IMR-90 (cell line): ENCODE measurements at regions not wholly inside any gene's neighbourhood (a gene's known extent, or its start where the extent isn't known, plus 50 kb on each side); places are given as distances from the start of the nearest gene placed in this dataset.

Source experiments
- ATAC-seq: fragments of 200-7000 bp; cut with Tn5 transposase; 2 replicates; pipeline ENCODE4 v1.9.1; 2020; ENCODE audit warnings: low read depth, mild to moderate bottlenecking, moderate library complexity
- BruUV-seq: library from RNA; stranded (reverse); fragments of 400-500 nt; replicated peaks from 2 replicates; lab custom pipeline; 2021; lab: Mats Ljungman, UMichigan
- CTCF ChIA-PET: fragments of 300-600 bp; formaldehyde crosslinking; extraction: SDS; loops from one replicate; lab custom pipeline; 2021; ENCODE audit warnings: antibody characterized with exemption; lab: Yijun Ruan, JAX
- POLR2A ChIA-PET: fragments of 300-600 bp; sonication (Branson Sonifier 250); formaldehyde crosslinking; loops from one replicate; lab custom pipeline; 2022; ENCODE audit warnings: antibody characterized with exemption; ENCODE audit not compliant: unreplicated experiment; lab: Charles Lee
- DNase-seq: peaks from one replicate; pipeline ENCODE4 v3.0.0; 2013
- H2AFZ ChIP-seq: replicated peaks from 2 replicates; pipeline ENCODE3; 2013; ENCODE audit warnings: low read length, mild to moderate bottlenecking; ENCODE audit not compliant: poor library complexity
- H2AK5ac ChIP-seq: 2 replicates; pipeline ENCODE4 v1.6.1; 2013; ENCODE audit warnings: low read depth, low read length, inconsistent platforms
- H2AK9ac ChIP-seq: replicated peaks from 2 replicates; pipeline ENCODE3; 2013; ENCODE audit warnings: mild to moderate bottlenecking, low read depth, low read length, moderate library complexity; ENCODE audit not compliant: poor library complexity
- H2BK120ac ChIP-seq: 2 replicates; pipeline ENCODE4 v1.6.1; 2013; ENCODE audit warnings: low read depth, low read length, inconsistent platforms
- H2BK15ac ChIP-seq: 3 replicates; pipeline ENCODE4 v1.6.1; 2013; ENCODE audit warnings: low read depth, low read length, inconsistent platforms
- H2BK20ac ChIP-seq: 2 replicates; pipeline ENCODE4 v1.6.1; 2013; ENCODE audit warnings: low read depth, mild to moderate bottlenecking, inconsistent platforms, low read length, moderate library complexity
- H2BK5ac ChIP-seq: 2 replicates; pipeline ENCODE4 v1.6.1; 2013; ENCODE audit warnings: mild to moderate bottlenecking, low read depth, low read length, inconsistent platforms; ENCODE audit not compliant: poor library complexity, severe bottlenecking
- H3K14ac ChIP-seq: replicated peaks from 2 replicates; pipeline ENCODE4 v1.6.1; 2013; ENCODE audit warnings: low read depth, low read length, inconsistent platforms
- H3K18ac ChIP-seq: 2 replicates; pipeline ENCODE4 v1.6.1; 2013; ENCODE audit warnings: low read depth, low read length, control low read depth
- H3K23ac ChIP-seq: 2 replicates; pipeline ENCODE4 v1.6.1; 2013; ENCODE audit warnings: low read depth, low read length, inconsistent platforms
- H3K27ac ChIP-seq: 2 replicates; pipeline ENCODE4 v1.5.1; 2013; ENCODE audit warnings: mild to moderate bottlenecking, control low read depth, low read length; ENCODE audit not compliant: insufficient read depth
- H3K27me3 ChIP-seq: 2 replicates; pipeline ENCODE4 v1.6.1; 2013; ENCODE audit warnings: low read length; ENCODE audit not compliant: control insufficient read depth, insufficient read depth
- H3K36me3 ChIP-seq: 2 replicates; pipeline ENCODE4 v1.6.1; 2013; ENCODE audit warnings: low read length, mixed read lengths; ENCODE audit not compliant: control insufficient read depth, insufficient read depth
- H3K4ac ChIP-seq: 2 replicates; pipeline ENCODE4 v1.6.1; 2013; ENCODE audit warnings: low read depth, low read length, inconsistent platforms
- H3K4me1 ChIP-seq: 2 replicates; pipeline ENCODE4 v1.6.1; 2013; ENCODE audit warnings: low read length, mixed read lengths; ENCODE audit not compliant: control insufficient read depth, insufficient read depth
- H3K4me2 ChIP-seq: 2 replicates; pipeline ENCODE4 v1.6.1; 2013; ENCODE audit warnings: low read depth, mild to moderate bottlenecking, control low read depth, low read length, moderate library complexity
- H3K4me3 ChIP-seq: 2 replicates; pipeline ENCODE4 v1.5.1; 2013; ENCODE audit warnings: low read depth, mild to moderate bottlenecking, control low read depth, low read length, moderate library complexity; ENCODE audit not compliant: insufficient read depth
- H3K56ac ChIP-seq: 2 replicates; pipeline ENCODE4 v1.6.1; 2013; ENCODE audit warnings: low read length, inconsistent platforms; ENCODE audit not compliant: insufficient read depth; ENCODE audit errors: extremely low read depth
- H3K79me1 ChIP-seq, 2 experiments: 2 replicates each; pipeline ENCODE4 v1.6.1; 2013; ENCODE audit warnings: low read length in 2 of 2, inconsistent platforms in 1 of 2, low read depth in 1 of 2
- H3K9ac ChIP-seq: 2 replicates; pipeline ENCODE4 v1.6.1; 2013; ENCODE audit warnings: low read depth, low read length, control low read depth
- H3K9me1 ChIP-seq: 2 replicates; pipeline ENCODE4 v1.6.1; 2013; ENCODE audit warnings: low read length, inconsistent platforms; ENCODE audit not compliant: insufficient read depth
- H3K9me3 ChIP-seq: 2 replicates; pipeline ENCODE4 v1.6.1; 2013; ENCODE audit warnings: low read length; ENCODE audit not compliant: control insufficient read depth, insufficient read depth
- H4K20me1 ChIP-seq: 2 replicates; pipeline ENCODE4 v1.6.1; 2013; ENCODE audit warnings: low read length, inconsistent platforms; ENCODE audit not compliant: insufficient read depth
- H4K5ac ChIP-seq: 2 replicates; pipeline ENCODE4 v1.6.1; 2013; ENCODE audit warnings: mild to moderate bottlenecking, low read depth, low read length, control low read depth
- H4K8ac ChIP-seq, 2 experiments: 2 replicates each; pipeline ENCODE4 v1.6.1; 2013; ENCODE audit warnings: low read depth in 2 of 2, low read length in 2 of 2, control low read depth in 1 of 2, inconsistent platforms in 1 of 2
- H4K91ac ChIP-seq: 2 replicates; pipeline ENCODE4 v1.6.1; 2013; ENCODE audit warnings: low read depth, low read length, inconsistent platforms; ENCODE audit not compliant: insufficient read depth
- BHLHE40 ChIP-seq: fragments of 150-350 bp; IDR thresholded peaks from 2 replicates; pipeline ENCODE4 v1.6.1; 2016; ENCODE audit warnings: mild to moderate bottlenecking, low read depth, low read length
- CEBPB ChIP-seq: IDR thresholded peaks from 2 replicates; pipeline ENCODE4 v1.6.1; 2012; ENCODE audit warnings: low read depth, low read length, improper control_type of control experiment
- FOS ChIP-seq: fragments of 150-350 bp; IDR thresholded peaks from 2 replicates; pipeline ENCODE4 v1.6.1; 2016; ENCODE audit warnings: low read depth, low read length
- MAFK ChIP-seq: IDR thresholded peaks from 2 replicates; pipeline ENCODE4 v1.6.1; 2012; ENCODE audit warnings: low read depth, low read length, improper control_type of control experiment
- MAZ ChIP-seq: IDR thresholded peaks from 2 replicates; pipeline ENCODE4 v1.6.1; 2012; ENCODE audit warnings: low read depth, mild to moderate bottlenecking, low read length, improper control_type of control experiment, moderate library complexity, borderline replicate concordance
- MXI1 ChIP-seq: IDR thresholded peaks from 2 replicates; pipeline ENCODE4 v1.6.1; 2012; ENCODE audit warnings: low read depth, mild to moderate bottlenecking, low read length, moderate library complexity, borderline replicate concordance
- NFE2L2 ChIP-seq: fragments of 150-350 bp; IDR thresholded peaks from 2 replicates; pipeline ENCODE4 v1.6.1; 2016; ENCODE audit warnings: low read depth, mild to moderate bottlenecking, low read length
- RAD21 ChIP-seq: IDR thresholded peaks from 2 replicates; pipeline ENCODE4 v1.6.1; 2012; ENCODE audit warnings: low read length, improper control_type of control experiment
- RFX5 ChIP-seq: IDR thresholded peaks from 2 replicates; pipeline ENCODE4 v1.8.0; 2012; ENCODE audit warnings: low read depth, mild to moderate bottlenecking, low read length, moderate library complexity
- SMC3 ChIP-seq: fragments of 150-350 bp; IDR thresholded peaks from 2 replicates; pipeline ENCODE4 v1.6.1; 2016; ENCODE audit warnings: low read depth, mild to moderate bottlenecking, antibody characterized with exemption, low read length, moderate library complexity
- WGBS, 2 experiments: methylation state at CpG; one replicate each; pipeline versions ENCODE4 v1.1.5 to v1.1.7; 2013; ENCODE audit warnings: missing lambda C conversion rate in 2 of 2; ENCODE audit not compliant: insufficient read length in 1 of 2; ENCODE audit errors: extremely low coverage in 2 of 2; 5-methylcytosine and 5-hydroxymethylcytosine counted together
- dilution Hi-C: fragments of 300-500 bp; cut with HindIII; formaldehyde crosslinking; loops from one replicate; pipeline ENCODE4 v1.14.3; 2018; ENCODE audit warnings: low sequenced_read_pairs; ENCODE audit not compliant: unreplicated experiment
- in situ Hi-C: fragments of 300-500 bp; cut with MboI; formaldehyde crosslinking; loops from 3 replicates; pipeline ENCODE4 v1.14.3; 2019; ENCODE audit warnings: low sequenced_read_pairs, inconsistent platforms, mixed read lengths
- intact Hi-C: fragments of 100-400 bp; cut with micrococcal nuclease; formaldehyde crosslinking; loops from 2 replicates; pipeline ENCODE4 v1.10.0; 2022
- TF ChIP-seq, protein P1 (sequence below): conservative IDR thresholded peaks from 2 replicates; pipeline ENCODE4 v1.5.1; 2012; ENCODE audit warnings: mild to moderate bottlenecking, low read depth, low read length, improper control_type of control experiment
- TF ChIP-seq, protein P2 (sequence below): fragments of 150-350 bp; IDR thresholded peaks from 2 replicates; pipeline ENCODE4 v1.6.1; 2016; ENCODE audit warnings: low read depth, mild to moderate bottlenecking, low read length, moderate library complexity, borderline replicate concordance
- TF ChIP-seq, protein P3 (sequence below): fragments of 150-350 bp; IDR thresholded peaks from 2 replicates; pipeline ENCODE4 v1.6.1; 2017; ENCODE audit warnings: mild to moderate bottlenecking, antibody characterized with exemption, low read length, low read depth

DNA sequence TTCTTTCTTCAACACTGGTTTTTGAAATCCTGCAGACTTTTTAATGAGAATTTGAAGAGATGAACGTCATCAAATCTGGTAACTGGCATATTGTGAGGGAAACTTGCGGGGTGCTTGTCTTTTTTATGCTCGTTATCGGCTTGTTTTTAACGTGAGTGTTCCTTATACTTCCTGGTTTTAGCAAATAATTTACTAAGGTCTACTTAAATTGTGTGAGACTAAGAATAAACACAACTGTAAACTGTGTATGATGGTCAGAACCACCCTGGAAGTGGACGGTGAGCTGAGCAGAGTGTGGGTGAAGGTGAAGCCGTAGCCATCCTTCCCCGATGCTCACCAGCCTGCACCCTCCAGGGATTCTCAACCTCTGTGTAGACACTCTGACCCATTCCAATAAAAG lies 82.3 kb upstream of the CDC42EP3 start:
- H2BK20ac ChIP-seq: no peak overlapping the region
- no peak overlapping the region for H3K4me2 ChIP-seq
- DNase-seq (no peak), ATAC-seq (no peak)
- WGBS, 2 experiments: no CpG with 5 or more reads among the region's 8 CpGs
- no peak overlapping the region for H2BK120ac ChIP-seq
- no peak overlapping the region for H4K91ac ChIP-seq
- no peak overlapping the region for H3K27ac ChIP-seq
- no peaks in the 10 kb centered on the region for H3K36me3 ChIP-seq
- H3K14ac ChIP-seq: no peak overlapping the region
- H3K9me1 ChIP-seq: no peaks in the 10 kb centered on the region
- H2BK15ac ChIP-seq: no peak overlapping the region
- no peak overlapping the region for H3K18ac ChIP-seq
- dilution Hi-C loops (no loop called here), in situ Hi-C loops (no loop called here), intact Hi-C loops (no loop called here)
- no peak for TF ChIP-seq RAD21
- no peak for TF ChIP-seq MAFK
- no peak for TF ChIP-seq FOS
- TF ChIP-seq NFE2L2: no peak
- TF ChIP-seq, protein P1, sequence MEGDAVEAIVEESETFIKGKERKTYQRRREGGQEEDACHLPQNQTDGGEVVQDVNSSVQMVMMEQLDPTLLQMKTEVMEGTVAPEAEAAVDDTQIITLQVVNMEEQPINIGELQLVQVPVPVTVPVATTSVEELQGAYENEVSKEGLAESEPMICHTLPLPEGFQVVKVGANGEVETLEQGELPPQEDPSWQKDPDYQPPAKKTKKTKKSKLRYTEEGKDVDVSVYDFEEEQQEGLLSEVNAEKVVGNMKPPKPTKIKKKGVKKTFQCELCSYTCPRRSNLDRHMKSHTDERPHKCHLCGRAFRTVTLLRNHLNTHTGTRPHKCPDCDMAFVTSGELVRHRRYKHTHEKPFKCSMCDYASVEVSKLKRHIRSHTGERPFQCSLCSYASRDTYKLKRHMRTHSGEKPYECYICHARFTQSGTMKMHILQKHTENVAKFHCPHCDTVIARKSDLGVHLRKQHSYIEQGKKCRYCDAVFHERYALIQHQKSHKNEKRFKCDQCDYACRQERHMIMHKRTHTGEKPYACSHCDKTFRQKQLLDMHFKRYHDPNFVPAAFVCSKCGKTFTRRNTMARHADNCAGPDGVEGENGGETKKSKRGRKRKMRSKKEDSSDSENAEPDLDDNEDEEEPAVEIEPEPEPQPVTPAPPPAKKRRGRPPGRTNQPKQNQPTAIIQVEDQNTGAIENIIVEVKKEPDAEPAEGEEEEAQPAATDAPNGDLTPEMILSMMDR: no peak
- no peak for TF ChIP-seq RFX5
- no peak for TF ChIP-seq BHLHE40
- TF ChIP-seq, protein P2, sequence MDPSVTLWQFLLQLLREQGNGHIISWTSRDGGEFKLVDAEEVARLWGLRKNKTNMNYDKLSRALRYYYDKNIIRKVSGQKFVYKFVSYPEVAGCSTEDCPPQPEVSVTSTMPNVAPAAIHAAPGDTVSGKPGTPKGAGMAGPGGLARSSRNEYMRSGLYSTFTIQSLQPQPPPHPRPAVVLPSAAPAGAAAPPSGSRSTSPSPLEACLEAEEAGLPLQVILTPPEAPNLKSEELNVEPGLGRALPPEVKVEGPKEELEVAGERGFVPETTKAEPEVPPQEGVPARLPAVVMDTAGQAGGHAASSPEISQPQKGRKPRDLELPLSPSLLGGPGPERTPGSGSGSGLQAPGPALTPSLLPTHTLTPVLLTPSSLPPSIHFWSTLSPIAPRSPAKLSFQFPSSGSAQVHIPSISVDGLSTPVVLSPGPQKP: no peak
- TF ChIP-seq SMC3: no peak
- TF ChIP-seq, protein P3, sequence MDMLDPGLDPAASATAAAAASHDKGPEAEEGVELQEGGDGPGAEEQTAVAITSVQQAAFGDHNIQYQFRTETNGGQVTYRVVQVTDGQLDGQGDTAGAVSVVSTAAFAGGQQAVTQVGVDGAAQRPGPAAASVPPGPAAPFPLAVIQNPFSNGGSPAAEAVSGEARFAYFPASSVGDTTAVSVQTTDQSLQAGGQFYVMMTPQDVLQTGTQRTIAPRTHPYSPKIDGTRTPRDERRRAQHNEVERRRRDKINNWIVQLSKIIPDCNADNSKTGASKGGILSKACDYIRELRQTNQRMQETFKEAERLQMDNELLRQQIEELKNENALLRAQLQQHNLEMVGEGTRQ: no peak
- TF ChIP-seq MAZ: no peak
- TF ChIP-seq MXI1: no peak
- no peak for TF ChIP-seq CEBPB
- no peak overlapping the region for H3K56ac ChIP-seq
- ChIA-PET POLR2A (no interaction called here), CTCF (interaction anchor here (0.6 kb wide), 1 partner anchor 224 kb away, joined by 4 read pairs; no protein-coding TSS in a partner anchor)
- no peaks in the 10 kb centered on the region for H3K9me3 ChIP-seq
- no peak overlapping the region for H4K8ac ChIP-seq
- H2AK5ac ChIP-seq: no peak overlapping the region
- BruUV-seq: no TSS peak
- H3K9ac ChIP-seq: no peak overlapping the region
- H3K79me1 ChIP-seq: no peaks in the 10 kb centered on the region
- H2AFZ ChIP-seq: no peak overlapping the region
- H3K4me3 ChIP-seq: no peak overlapping the region
- H4K20me1 ChIP-seq: no peaks in the 10 kb centered on the region
- H3K4me1 ChIP-seq: no peaks in the 10 kb centered on the region
- H3K27me3 ChIP-seq: no peaks in the 10 kb centered on the region
- no peak overlapping the region for H4K5ac ChIP-seq
- H2AK9ac ChIP-seq: no peak overlapping the region
- no peak overlapping the region for H3K4ac ChIP-seq
- H2BK5ac ChIP-seq: no peak overlapping the region
- no peak overlapping the region for H3K23ac ChIP-seq
